PC-9 (cell line): ENCODE measurements at regions not wholly inside any gene's neighbourhood (a gene's known extent, or its start where the extent isn't known, plus 50 kb on each side); places are given as distances from the start of the nearest gene placed in this dataset.

Experiments
- BruUV-seq: library from RNA; stranded (reverse); fragments of 400-500 nt; replicated peaks from 2 replicates; lab custom pipeline; 2021; lab: Mats Ljungman, UMichigan
- CTCF ChIA-PET: fragments of 300-600 bp; sonication (Branson Sonifier 250); formaldehyde crosslinking; loops from one replicate; lab custom pipeline; 2022; ENCODE audit warnings: antibody characterized with exemption; lab: Charles Lee
- POLR2A ChIA-PET: fragments of 300-600 bp; sonication (Branson Sonifier 250); formaldehyde crosslinking; loops from one replicate; lab custom pipeline; 2022; ENCODE audit warnings: antibody characterized with exemption; ENCODE audit not compliant: unreplicated experiment; lab: Charles Lee
- DNase-seq, 2 experiments: peaks; one replicate each; pipeline versions ENCODE4 v3.0.0 to v3.0.0-alpha.2; 2015 to 2022; ENCODE audit warnings: mixed read lengths in 1 of 2
- H2AFZ ChIP-seq: fragments of 200-600 bp; sonication (generic); 2 replicates; pipeline ENCODE4 v1.8.1; 2017; ENCODE audit warnings: antibody characterized with exemption
- H3F3A ChIP-seq: fragments of 200-600 bp; sonication (generic); 2 replicates; pipeline ENCODE4 v1.8.1; 2017; ENCODE audit warnings: antibody characterized with exemption, mild to moderate bottlenecking, low read depth; ENCODE audit not compliant: insufficient read depth
- H3K27ac ChIP-seq: fragments of 200-600 bp; sonication (generic); 2 replicates; pipeline ENCODE4 v1.6.1; 2016; ENCODE audit warnings: mixed run types
- H3K27me3 ChIP-seq: fragments of 200-600 bp; sonication (generic); 2 replicates; pipeline ENCODE4 v1.6.1; 2016; ENCODE audit warnings: low read depth, mixed run types; ENCODE audit not compliant: insufficient read depth
- H3K36me3 ChIP-seq: fragments of 200-600 bp; sonication (generic); 2 replicates; pipeline ENCODE4 v1.6.1; 2016; ENCODE audit warnings: low read depth, mixed run types
- H3K4me1 ChIP-seq: fragments of 200-600 bp; sonication (generic); replicated peaks from 2 replicates; pipeline ENCODE4 v1.6.1; 2016; ENCODE audit warnings: mixed run types; ENCODE audit not compliant: insufficient read depth
- H3K4me2 ChIP-seq: fragments of 200-600 bp; sonication (generic); 2 replicates; pipeline ENCODE4 v1.6.1; 2017; ENCODE audit warnings: mixed run types
- H3K4me3 ChIP-seq: fragments of 200-600 bp; sonication (generic); 2 replicates; pipeline ENCODE4 v1.6.1; 2016; ENCODE audit warnings: mixed run types
- H3K79me2 ChIP-seq: fragments of 200-600 bp; sonication (generic); 2 replicates; pipeline ENCODE4 v1.6.1; 2017; ENCODE audit warnings: low read depth, mixed run types
- H3K9me2 ChIP-seq: fragments of 200-600 bp; sonication (generic); 2 replicates; pipeline ENCODE4 v1.8.1; 2017; ENCODE audit warnings: mild to moderate bottlenecking; ENCODE audit not compliant: insufficient read depth
- H3K9me3 ChIP-seq: fragments of 200-600 bp; sonication (generic); 2 replicates; pipeline ENCODE4 v1.8.1; 2016; ENCODE audit warnings: low read depth; ENCODE audit not compliant: insufficient read depth
- H4K20me1 ChIP-seq: fragments of 200-600 bp; sonication (generic); 2 replicates; pipeline ENCODE4 v1.8.1; 2017; ENCODE audit not compliant: insufficient read depth
- CTCF ChIP-seq: fragments of 200-600 bp; sonication (generic); conservative IDR thresholded peaks from 2 replicates; pipeline ENCODE4 v1.6.1; 2017; ENCODE audit warnings: mixed run types, antibody characterized with exemption, mild to moderate bottlenecking, moderate library complexity
- EZH2 ChIP-seq: fragments of 200-600 bp; sonication (generic); IDR thresholded peaks from 2 replicates; pipeline ENCODE4 v1.8.0; 2017; ENCODE audit warnings: antibody characterized with exemption, low read depth
- intact Hi-C: fragments of 100-400 bp; cut with micrococcal nuclease; formaldehyde crosslinking; loops from one replicate; pipeline ENCODE4 v1.10.0; 2022; ENCODE audit not compliant: unreplicated experiment

GRCh38 chr9:135183069-135183468, 95.6 kb downstream of the OLFM1 start:
- no peak for DNase-seq
- Histone ChIP-seq H3K4me2 (no peak overlapping the region), H3K9me2 (no peaks in the 10 kb centered on the region), H3K27ac (no peak overlapping the region), H3K36me3 (no peaks in the 10 kb centered on the region), H3K4me1 (no peaks in the 10 kb centered on the region), H3K4me3 (no peak overlapping the region), H3K27me3 (peaks cover 98% of the 10 kb centered on the region), H3K9me3 (no peaks in the 10 kb centered on the region), H3F3A (no peaks in the 10 kb centered on the region), H4K20me1 (no peaks in the 10 kb centered on the region), H3K79me2 (no peaks in the 10 kb centered on the region), H2AFZ (no peak overlapping the region)
- intact Hi-C loops, result no loop called here
- ChIA-PET POLR2A (no interaction called here), CTCF (no interaction called here)
- no peak for TF ChIP-seq EZH2
- BruUV-seq, result no TSS peak

- DNase-seq, result no peak
- POLR2A ChIA-PET, result no interaction called here
Measured at GRCh38 chr9:135183528-135184180, 96.2 kb downstream of the OLFM1 start.

GRCh38 chr9:135184181-135185053, 96.9 kb downstream of the OLFM1 start:
- no peak for DNase-seq
- peaks cover 92% of the 10 kb centered on the region for H3K27me3 ChIP-seq
- ChIA-PET POLR2A (no interaction called here), CTCF (interaction anchor here (0.6 kb wide), 1 partner anchor 237 kb away, joined by 5 read pairs; no protein-coding TSS in a partner anchor)
- no peaks in the 10 kb centered on the region for H3K9me3 ChIP-seq
- H3K27ac ChIP-seq, result no peak overlapping the region
- no peaks in the 10 kb centered on the region for H3K9me2 ChIP-seq
- H4K20me1 ChIP-seq, result no peaks in the 10 kb centered on the region
- no peaks in the 10 kb centered on the region for H3K4me1 ChIP-seq
- H3K36me3 ChIP-seq, result no peaks in the 10 kb centered on the region
- H3K79me2 ChIP-seq, result no peaks in the 10 kb centered on the region
- intact Hi-C loops, result no loop called here
- H3K4me3 ChIP-seq, result no peak overlapping the region
- no peak overlapping the region for H2AFZ ChIP-seq
- BruUV-seq, result no TSS peak
- H3K4me2 ChIP-seq, result no peak overlapping the region
- TF ChIP-seq CTCF (no peak), EZH2 (no peak)
- H3F3A ChIP-seq, result no peaks in the 10 kb centered on the region

More at GRCh38 chr9:135183528-135184180, 96.2 kb downstream of the OLFM1 start:
- CTCF ChIA-PET, result interaction anchor here (0.6 kb wide), 1 partner anchor 237 kb away, joined by 5 read pairs; no protein-coding TSS in a partner anchor
- no peak overlapping the region for H3K4me3 ChIP-seq
- no peaks in the 10 kb centered on the region for H3K9me3 ChIP-seq
- intact Hi-C loops, result no loop called here
- no peaks in the 10 kb centered on the region for H3K9me2 ChIP-seq
- no peak overlapping the region for H2AFZ ChIP-seq
- H3F3A ChIP-seq, result no peaks in the 10 kb centered on the region
- TF ChIP-seq CTCF, result no peak
- TF ChIP-seq EZH2, result no peak
- H3K36me3 ChIP-seq, result no peaks in the 10 kb centered on the region
- H3K27me3 ChIP-seq, result peaks cover 98% of the 10 kb centered on the region
- H4K20me1 ChIP-seq, result no peaks in the 10 kb centered on the region
- H3K27ac ChIP-seq, result no peak overlapping the region
- no peaks in the 10 kb centered on the region for H3K4me1 ChIP-seq
- no peak overlapping the region for H3K4me2 ChIP-seq
- H3K79me2 ChIP-seq, result no peaks in the 10 kb centered on the region
- BruUV-seq, result no TSS peak
